A204.1 (cell line): ENCODE measurements at regions not wholly inside any gene's neighbourhood (a gene's known extent, or its start where the extent isn't known, plus 50 kb on each side); places are given as distances from the start of the nearest gene placed in this dataset.

Source experiments
- FAIRE-seq: peaks from 2 replicates; lab custom pipeline; 2012; peaks lifted over from hg19 to GRCh38; lab: Jason Lieb, UNC

DNA sequence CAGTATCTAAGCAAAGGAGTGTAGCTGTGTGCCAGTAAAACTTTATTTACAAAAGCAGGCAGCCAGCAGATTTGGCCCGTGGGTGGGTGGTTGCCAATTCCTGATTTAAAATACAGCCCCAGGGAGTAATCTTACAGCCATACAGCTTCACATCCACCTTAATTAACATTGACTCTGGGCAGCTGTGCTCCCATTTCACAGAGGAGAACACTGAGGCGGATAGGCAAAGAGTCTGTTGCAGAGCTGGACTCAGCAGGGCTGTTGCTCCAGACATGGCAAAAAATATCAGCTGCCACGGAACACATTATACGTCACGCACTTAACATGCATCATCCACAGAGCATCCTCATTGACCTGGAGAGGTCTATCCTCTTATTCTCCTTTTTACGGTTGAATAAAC is 289.9 kb downstream of the DHX35 start:
- no peak for FAIRE-seq

DNA sequence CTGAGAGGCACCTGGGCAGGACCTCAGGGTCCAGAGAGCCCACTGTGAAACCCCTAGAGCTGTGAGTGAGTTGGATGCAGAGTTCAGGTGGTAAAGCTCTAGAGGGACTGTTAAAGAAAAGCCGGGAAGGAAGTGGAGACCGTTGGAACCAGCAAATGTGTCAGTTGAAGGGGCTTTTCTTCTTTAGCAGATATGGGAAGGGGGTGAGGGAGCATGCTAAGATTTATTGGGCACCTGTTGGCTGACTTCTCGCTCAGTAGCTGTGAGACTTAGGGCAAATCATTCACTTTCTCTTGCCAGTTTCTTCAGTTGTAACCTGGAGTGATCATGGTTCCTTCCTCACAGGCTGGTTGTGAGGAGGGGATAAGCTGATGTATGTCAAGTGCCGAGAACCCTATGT is 287.7 kb downstream of the DHX35 start:
- no peak for FAIRE-seq

GRCh38 chr20:39248862-39249485 is 286.8 kb downstream of the DHX35 start:
- FAIRE-seq, result no peak

DNA sequence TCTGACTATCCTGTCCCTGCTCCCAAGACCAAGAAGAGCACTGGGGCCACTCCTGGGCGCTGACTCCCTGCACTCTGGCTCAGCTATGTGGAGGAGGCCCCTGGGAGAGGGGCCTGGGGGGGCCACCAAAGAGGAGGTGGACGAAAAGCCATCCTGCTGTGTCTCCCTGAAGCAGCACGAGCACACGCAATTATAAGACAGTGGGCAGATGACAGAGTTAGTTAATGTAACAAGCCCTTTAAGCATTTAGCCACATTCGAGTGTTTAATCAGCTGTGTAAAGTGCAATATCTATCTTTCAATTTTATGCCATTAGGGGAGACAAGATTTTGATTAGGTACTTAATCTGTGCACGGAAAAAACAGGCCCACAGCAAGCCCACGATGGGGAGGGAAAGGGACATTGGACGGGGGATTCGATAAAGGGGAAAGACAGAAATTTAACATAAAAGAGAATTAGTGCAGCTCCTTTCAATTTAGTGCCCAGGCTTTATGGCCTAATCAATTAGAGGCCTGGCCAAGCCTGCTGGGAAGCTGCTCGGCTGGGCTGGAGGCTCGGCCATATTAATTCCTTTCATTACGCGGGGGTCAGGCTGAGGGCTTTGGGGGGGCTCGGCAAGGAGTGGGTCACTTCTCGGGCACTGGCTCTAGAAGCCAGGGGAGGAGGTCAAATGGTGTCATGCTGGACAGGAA is 286.2 kb downstream of the DHX35 start:
- no peak for FAIRE-seq

- no peak for FAIRE-seq
Measured at GRCh38 chr20:39246436-39246835, 284.3 kb downstream of the DHX35 start.

- no peak for FAIRE-seq
Measured at GRCh38 chr20:39245685-39246311, 283.7 kb downstream of the DHX35 start.

DNA sequence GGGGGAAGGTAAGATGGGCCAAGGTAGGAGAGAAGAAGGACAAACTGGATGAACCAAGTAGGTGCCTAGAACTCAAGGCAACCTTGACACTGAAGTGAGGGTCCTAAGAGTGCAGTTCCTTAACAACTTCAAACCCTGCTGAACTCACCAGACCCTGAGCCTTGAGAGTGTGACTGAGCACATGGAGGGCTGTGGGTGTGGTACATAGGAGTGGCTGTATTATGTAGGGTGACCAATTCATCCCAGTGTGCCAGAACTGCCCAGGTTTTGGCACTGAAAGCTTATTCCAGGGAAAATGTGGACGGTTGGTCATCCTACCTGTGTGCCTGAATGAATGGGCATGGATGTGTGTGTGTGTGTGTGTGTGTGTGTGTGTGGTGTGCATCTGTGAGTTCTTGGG is 281.8 kb downstream of the DHX35 start:
- no peak for FAIRE-seq

DNA sequence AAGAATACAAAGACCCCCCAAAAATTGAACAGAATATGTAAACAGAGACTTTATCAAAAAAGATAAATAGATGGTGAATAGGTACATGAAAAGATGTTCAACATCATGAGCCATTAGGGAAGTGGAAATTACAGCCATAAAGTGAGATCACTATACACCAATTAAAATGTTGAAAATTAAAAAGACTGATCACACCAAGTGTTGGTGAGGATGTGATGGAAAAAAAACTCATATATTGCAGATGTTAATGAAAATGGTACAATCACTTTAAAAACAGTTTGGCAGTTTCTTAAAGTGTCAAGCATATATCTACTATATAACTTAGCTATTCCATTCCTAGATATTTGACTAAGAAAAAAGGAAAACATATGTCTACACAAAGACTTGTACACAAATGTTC is 280.5 kb downstream of the DHX35 start:
- no peak for FAIRE-seq

DNA sequence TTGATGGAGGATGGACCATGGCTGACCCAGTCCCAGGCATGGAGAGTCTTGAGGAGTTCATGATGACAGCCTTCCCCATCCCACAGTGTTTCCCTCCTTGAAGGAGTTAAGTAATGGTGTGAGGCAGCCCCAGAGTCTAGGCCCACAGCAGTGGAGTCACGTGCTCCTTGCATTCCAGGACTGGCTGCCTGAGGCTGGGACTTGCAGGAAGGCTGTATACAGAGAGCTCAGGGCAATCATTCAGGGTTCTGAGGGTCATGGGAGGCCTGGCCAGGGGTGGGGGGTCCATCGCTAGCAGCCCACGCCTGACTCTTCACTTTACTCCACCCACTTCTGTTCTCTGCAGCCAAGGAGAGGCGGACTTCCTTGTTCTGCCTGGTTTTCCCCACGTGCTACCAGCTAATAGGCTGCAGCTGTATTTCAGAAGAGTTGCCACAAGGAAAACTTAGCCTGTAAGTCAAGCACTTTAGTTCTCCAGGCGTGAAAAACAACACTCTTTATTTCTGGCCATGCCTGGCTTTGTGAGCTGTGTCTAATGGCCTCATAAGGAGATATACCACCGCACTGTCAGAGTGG is 272.5 kb downstream of the DHX35 start:
- no peak for FAIRE-seq

GRCh38 chr20:39233755-39234154 is 271.6 kb downstream of the DHX35 start:
- no peak for FAIRE-seq

GRCh38 chr20:39227416-39227815 is 265.3 kb downstream of the DHX35 start:
- no peak for FAIRE-seq

DNA sequence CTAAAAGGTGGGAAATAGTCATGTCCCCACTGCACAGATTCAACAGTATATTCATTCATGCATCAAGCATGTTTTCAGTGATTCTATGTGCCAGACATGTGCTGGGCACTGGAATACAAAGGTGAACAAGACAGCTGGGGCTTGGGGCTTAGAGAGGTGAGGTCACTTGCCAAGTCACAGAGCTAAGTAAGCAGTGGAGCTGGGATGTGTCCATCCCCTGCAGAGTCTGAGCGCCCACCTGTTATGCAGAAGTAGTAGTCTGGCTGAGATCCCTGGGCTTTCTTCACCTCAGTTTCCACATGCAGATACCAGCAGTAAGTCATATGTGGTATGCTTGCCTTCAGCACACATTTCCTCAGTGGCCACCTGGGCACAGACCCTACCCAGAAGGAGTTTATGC is 263.8 kb downstream of the DHX35 start:
- no peak for FAIRE-seq

GRCh38 chr20:39225536-39225935 is 263.4 kb downstream of the DHX35 start:
- FAIRE-seq, result no peak

GRCh38 chr20:39222101-39222500 is 260.0 kb downstream of the DHX35 start:
- no peak for FAIRE-seq

DNA sequence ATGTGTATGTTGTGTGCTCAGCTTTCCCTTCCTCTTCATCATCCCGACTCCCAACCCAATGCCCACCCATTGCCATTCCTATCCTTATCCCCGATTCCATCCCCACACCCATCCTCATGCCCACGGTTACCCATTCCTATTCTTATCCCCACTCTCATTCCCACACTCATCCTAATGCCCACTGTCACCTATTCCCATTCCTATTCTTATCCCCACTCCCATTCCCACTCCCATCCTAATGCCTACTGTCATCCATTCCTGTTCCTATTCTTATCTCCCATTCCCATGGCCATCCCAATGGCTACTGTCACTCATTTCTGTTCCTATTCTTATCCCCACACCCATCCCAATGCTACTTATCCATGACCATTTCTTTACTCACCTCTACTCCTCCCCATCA is 254.1 kb downstream of the DHX35 start:
- no peak for FAIRE-seq

- no peak for FAIRE-seq
Measured at GRCh38 chr20:39214828-39215227, 252.7 kb downstream of the DHX35 start.

- FAIRE-seq, result no peak
Measured at GRCh38 chr20:39213476-39214145, 251.5 kb downstream of the DHX35 start.

GRCh38 chr20:39211060-39211748 is 249.1 kb downstream of the DHX35 start:
- no peak for FAIRE-seq

- FAIRE-seq, result no peak
Measured at GRCh38 chr20:39210341-39211036, 248.3 kb downstream of the DHX35 start.

- FAIRE-seq, result no peak
Measured at GRCh38 chr20:39206899-39207564, 244.9 kb downstream of the DHX35 start.

DNA sequence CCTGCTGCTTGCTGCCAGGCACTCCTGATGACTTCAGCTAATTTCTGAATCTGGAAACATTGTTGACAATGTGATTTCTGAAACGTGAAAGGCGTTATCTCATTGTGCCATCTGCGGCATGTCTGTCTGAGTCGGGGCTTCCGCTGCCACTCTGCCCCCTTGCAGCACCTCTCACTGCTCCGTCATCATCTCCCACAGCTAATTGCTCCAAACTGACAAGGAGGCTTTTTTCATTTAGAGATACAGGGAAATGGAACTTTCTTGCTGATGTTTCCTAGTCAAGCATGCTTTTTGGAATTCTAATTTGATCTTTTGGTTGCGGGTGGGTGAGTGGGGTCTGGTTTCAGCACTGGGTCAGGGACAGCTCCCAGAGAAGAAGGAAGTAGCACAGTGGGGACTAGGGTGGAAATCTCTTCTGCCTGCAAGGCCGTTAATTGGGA is 233.5 kb downstream of the DHX35 start:
- FAIRE-seq, result no peak
